ENCODE measurements at regions not wholly inside any gene's neighbourhood (a gene's known extent, or its start where the extent isn't known, plus 50 kb on each side); places are given as distances from the start of the nearest gene placed in this dataset.

- TF ChIP-seq ZNF232 (CRISPR knock-in tag; IDR thresholded peaks at IDR 0.05) (no peak), TEAD1 (CRISPR knock-in tag; IDR thresholded peaks at IDR 0.05) (no peak), ZNF423 (CRISPR knock-in tag; IDR thresholded peaks at IDR 0.05) (no peak)
These were observed 69.5 kb upstream of the LMO3 start (continued) for GRCh38 chr12:16675438-16675837.

DNA sequence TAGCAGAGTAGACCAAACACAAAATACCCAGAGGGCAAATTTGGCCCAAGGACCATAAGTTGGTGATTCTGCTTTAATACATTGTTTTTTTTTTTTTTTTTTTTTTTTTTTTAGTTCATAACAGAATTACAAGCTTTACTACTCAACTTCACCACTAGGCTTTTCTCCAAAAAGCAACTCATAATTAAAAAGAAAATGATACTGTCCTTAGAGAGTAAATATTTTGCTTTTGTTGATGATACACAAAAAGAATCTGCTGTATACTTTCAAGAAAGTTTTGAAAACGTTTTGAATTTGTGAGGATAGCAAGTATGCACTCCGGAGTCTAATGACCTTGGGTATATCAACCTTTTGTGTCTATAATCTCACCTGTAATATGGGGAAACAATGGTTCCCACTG is 68.9 kb upstream of the LMO3 start:
- DNase-seq (ENCODE audit: low spot score) (no peak), ATAC-seq (no peak)
- ChIA-PET POLR2A (no interaction called here), CTCF (interaction anchor here (0.8 to 1.1 kb wide), 3 partner anchors 10 to 289 kb away, joined by 3 to 6 read pairs (median 5); no protein-coding TSS in a partner anchor)
- no peak overlapping the region for H3K4me3 Mint-ChIP-seq
- H3K36me3 Mint-ChIP-seq, result no peaks in the 10 kb centered on the region
- TF ChIP-seq SMAD4 (CRISPR knock-in tag; IDR thresholded peaks at IDR 0.05) (no peak), ATF1 (CRISPR knock-in tag; IDR thresholded peaks at IDR 0.05) (no peak), NR3C1 (CRISPR knock-in tag; conservative IDR thresholded peaks at IDR 0.05; ENCODE audit: low read depth) (no peak), ETV6 (CRISPR knock-in tag; IDR thresholded peaks at IDR 0.05) (no peak), ZNF138 (CRISPR knock-in tag; conservative IDR thresholded peaks at IDR 0.05) (no peak), FOXK1 (CRISPR knock-in tag; IDR thresholded peaks at IDR 0.05) (no peak)
- TF ChIP-seq, protein P1, sequence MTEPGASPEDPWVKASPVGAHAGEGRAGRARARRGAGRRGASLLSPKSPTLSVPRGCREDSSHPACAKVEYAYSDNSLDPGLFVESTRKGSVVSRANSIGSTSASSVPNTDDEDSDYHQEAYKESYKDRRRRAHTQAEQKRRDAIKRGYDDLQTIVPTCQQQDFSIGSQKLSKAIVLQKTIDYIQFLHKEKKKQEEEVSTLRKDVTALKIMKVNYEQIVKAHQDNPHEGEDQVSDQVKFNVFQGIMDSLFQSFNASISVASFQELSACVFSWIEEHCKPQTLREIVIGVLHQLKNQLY (CRISPR knock-in tag; IDR thresholded peaks at IDR 0.05), result no peak
- H3K27me3 Mint-ChIP-seq (ENCODE audit: low read depth), result no peaks in the 10 kb centered on the region
- no peak overlapping the region for H3K27ac Mint-ChIP-seq
- H3K4me1 Mint-ChIP-seq, result peaks cover 3% of the 10 kb centered on the region
- no peaks in the 10 kb centered on the region for H3K9me3 Mint-ChIP-seq

DNA sequence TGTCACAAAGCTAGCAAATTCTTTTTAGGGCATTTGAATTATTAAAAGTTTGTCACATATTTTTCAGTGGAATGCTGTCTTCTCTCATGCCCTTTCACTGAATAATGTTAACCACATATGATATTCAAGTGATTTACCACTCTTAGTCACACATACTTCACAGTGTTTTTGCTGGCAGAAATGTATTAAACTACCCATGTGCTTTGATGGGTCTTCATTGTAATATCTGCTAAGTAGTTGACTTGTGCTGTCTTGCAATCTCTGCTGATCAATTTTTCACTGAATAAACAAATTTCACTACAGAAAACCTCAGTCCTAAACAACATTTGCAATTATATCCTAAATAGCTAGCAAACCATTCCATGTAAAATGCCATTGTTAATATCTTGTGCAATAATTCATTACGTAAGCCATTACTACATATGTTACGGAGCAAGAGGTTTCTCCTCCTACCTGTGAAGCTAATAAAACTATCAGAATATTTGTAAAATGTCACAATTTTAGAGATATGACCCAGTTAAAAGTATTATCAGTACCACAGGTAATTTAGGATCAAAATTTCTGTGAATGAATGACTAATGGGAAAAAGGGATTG is 64.6 kb upstream of the LMO3 start:
- DNase-seq (ENCODE audit: low spot score) (no peak), ATAC-seq (no peak)
- H3K4me3 Mint-ChIP-seq, result no peak overlapping the region
- ChIA-PET CTCF (no interaction called here), POLR2A (no interaction called here)
- no peaks in the 10 kb centered on the region for H3K36me3 Mint-ChIP-seq
- H3K27me3 Mint-ChIP-seq (ENCODE audit: low read depth), result no peaks in the 10 kb centered on the region
- H3K4me1 Mint-ChIP-seq, result peaks cover 10% of the 10 kb centered on the region
- TF ChIP-seq ZNF317 (CRISPR knock-in tag; IDR thresholded peaks at IDR 0.05; ENCODE audit: borderline replicate concordance, low read depth) (no peak), ZNF416 (CRISPR knock-in tag; IDR thresholded peaks at IDR 0.05) (no peak), FOXP4 (CRISPR knock-in tag; IDR thresholded peaks at IDR 0.05) (no peak), MYBL2 (CRISPR knock-in tag; IDR thresholded peaks at IDR 0.05) (no peak), MAX (CRISPR knock-in tag; IDR thresholded peaks at IDR 0.05) (no peak), NR1H2 (CRISPR knock-in tag; IDR thresholded peaks at IDR 0.05) (no peak), GRHL2 (CRISPR knock-in tag; IDR thresholded peaks at IDR 0.05; ENCODE audit: insufficient replicate concordance, severe bottlenecking) (no peak), ZNF425 (CRISPR knock-in tag; conservative IDR thresholded peaks at IDR 0.05) (no peak), SOX15 (CRISPR knock-in tag; IDR thresholded peaks at IDR 0.05) (no peak)
- no peaks in the 10 kb centered on the region for H3K9me3 Mint-ChIP-seq
- no peak overlapping the region for H3K27ac Mint-ChIP-seq
